Natural killer cell treated with Interleukin-12 subunit alpha and Interleukin-12 subunit beta and Interleukin-15 and Interleukin-18, amount 100 ng/mL, for 72 hours (primary cell): ENCODE measurements at regions not wholly inside any gene's neighbourhood (a gene's known extent, or its start where the extent isn't known, plus 50 kb on each side); places are given as distances from the start of the nearest gene placed in this dataset.
A peak's percentile ranks its signal among the peaks of the same experiment; 100 is the strongest.

Experiments used
- ATAC-seq, 2 donors: fragments of 150-1000 bp; cut with Tn5 transposase in 1 of 2; sonication (Bioruptor Pico), chemical (Tn5 transposase) in 1 of 2; 2 replicates each; pipeline ENCODE4 v1.10.0; 2021
- DNase-seq: peaks from one replicate; pipeline ENCODE4 v3.0.0; 2022; ENCODE audit warnings: low spot score
- H3K27ac Mint-ChIP-seq, 2 donors: 1 replicate in 1 of 2; 2 replicates in 1 of 2; pipeline ENCODE4 v1.8.0; 2022; ENCODE audit warnings: mixed read lengths in 2 of 2, mild to moderate bottlenecking in 1 of 2, moderate library complexity in 1 of 2
- H3K27me3 Mint-ChIP-seq, 2 donors: 1 replicate in 1 of 2; 2 replicates in 1 of 2; pipeline ENCODE4 v1.8.0; 2022; ENCODE audit warnings: mixed read lengths in 2 of 2
- H3K36me3 Mint-ChIP-seq: one replicate; pipeline ENCODE4 v1.8.0; 2022; ENCODE audit warnings: mixed read lengths
- H3K4me1 Mint-ChIP-seq, 2 donors: 1 replicate in 1 of 2; 2 replicates in 1 of 2; pipeline ENCODE4 v1.8.0; 2022; ENCODE audit warnings: low read depth in 2 of 2, mixed read lengths in 2 of 2, mild to moderate bottlenecking in 1 of 2
- H3K4me3 Mint-ChIP-seq: one replicate; pipeline ENCODE4 v1.8.0; 2022; ENCODE audit warnings: mixed read lengths
- H3K9me3 Mint-ChIP-seq: 2 replicates; pipeline ENCODE4 v1.8.0; 2022; ENCODE audit warnings: mixed read lengths

- peaks cover 6 to 7% of the 10 kb centered on the region in 2 donors for H3K27me3 Mint-ChIP-seq
- H3K27ac Mint-ChIP-seq: no peak overlapping the region
- H3K36me3 Mint-ChIP-seq: no peaks in the 10 kb centered on the region
- no peak for DNase-seq
- H3K4me1 Mint-ChIP-seq: no peaks in the 10 kb centered on the region
- ATAC-seq: no peak
- H3K4me3 Mint-ChIP-seq: no peak overlapping the region
- H3K9me3 Mint-ChIP-seq: no peaks in the 10 kb centered on the region
Observed at GRCh38 chr2:61713457-61713856, 140.4 kb downstream of the FAM161A start.

GRCh38 chr2:61712060-61712459 lies 141.8 kb downstream of the FAM161A start:
- Mint-ChIP-seq H3K4me3 (no peak overlapping the region), H3K36me3 (no peaks in the 10 kb centered on the region), H3K27ac (no peak overlapping the region), H3K4me1 (no peaks in the 10 kb centered on the region), H3K27me3 (peaks cover 6 to 7% of the 10 kb centered on the region in 2 donors), H3K9me3 (no peaks in the 10 kb centered on the region)
- ATAC-seq (no peak), DNase-seq (no peak)

- no peak for DNase-seq
Observed at GRCh38 chr2:61710711-61711110, 143.1 kb downstream of the FAM161A start.

GRCh38 chr2:61707984-61708852 lies 145.6 kb downstream of the FAM161A start:
- Mint-ChIP-seq H3K36me3 (no peaks in the 10 kb centered on the region), H3K27me3 (peaks cover 6 to 7% of the 10 kb centered on the region in 2 donors), H3K4me3 (no peak overlapping the region), H3K9me3 (no peaks in the 10 kb centered on the region), H3K4me1 (no peaks in the 10 kb centered on the region), H3K27ac (no peak overlapping the region)
- DNase-seq (no peak), ATAC-seq (peak in 1 of 2 donors; percentile 76)

More at GRCh38 chr2:61710711-61711110, 143.1 kb downstream of the FAM161A start:
- Mint-ChIP-seq H3K4me1 (no peaks in the 10 kb centered on the region), H3K27ac (no peak overlapping the region), H3K36me3 (no peaks in the 10 kb centered on the region), H3K9me3 (no peaks in the 10 kb centered on the region), H3K4me3 (no peak overlapping the region), H3K27me3 (peaks cover 6 to 7% of the 10 kb centered on the region in 2 donors)
- ATAC-seq: no peak

DNA sequence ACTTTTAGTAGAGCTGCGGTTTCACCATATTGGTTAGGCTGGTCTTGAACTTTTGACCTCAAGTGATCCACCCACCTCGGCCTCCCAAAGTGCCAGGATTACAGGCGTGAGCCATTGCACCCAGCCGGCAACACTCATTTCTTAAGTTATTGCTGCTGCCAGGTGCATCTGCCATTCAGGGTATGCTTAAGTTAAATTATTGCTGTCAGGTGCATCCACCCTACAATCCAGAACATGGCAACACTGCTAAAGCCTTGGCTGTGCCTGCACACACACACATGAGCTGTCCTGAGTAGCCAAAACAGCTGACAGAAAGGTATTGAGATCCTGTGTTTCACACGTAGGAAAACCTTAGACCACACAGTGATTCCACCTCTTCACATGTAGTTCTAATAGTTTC lies 148.2 kb downstream of the FAM161A start:
- H3K36me3 Mint-ChIP-seq: no peaks in the 10 kb centered on the region
- no peaks in the 10 kb centered on the region for H3K4me1 Mint-ChIP-seq

GRCh38 chr2:61704364-61704763 lies 149.5 kb downstream of the FAM161A start:
- H3K4me1 Mint-ChIP-seq: no peaks in the 10 kb centered on the region

More for the DNA sequence above, 148.2 kb downstream of the FAM161A start:
- Mint-ChIP-seq H3K9me3 (no peaks in the 10 kb centered on the region), H3K27me3 (peaks cover 6 to 7% of the 10 kb centered on the region in 2 donors), H3K27ac (no peak overlapping the region), H3K4me3 (no peak overlapping the region)
- DNase-seq: no peak
- ATAC-seq: no peak

GRCh38 chr2:61702088-61702467 lies 151.8 kb downstream of the FAM161A start:
- H3K4me1 Mint-ChIP-seq: no peaks in the 10 kb centered on the region
- no peak overlapping the region for H3K27ac Mint-ChIP-seq
- H3K27me3 Mint-ChIP-seq: no peaks in the 10 kb centered on the region
- no peak for DNase-seq
- no peaks in the 10 kb centered on the region for H3K36me3 Mint-ChIP-seq
- no peak overlapping the region for H3K4me3 Mint-ChIP-seq
- no peaks in the 10 kb centered on the region for H3K9me3 Mint-ChIP-seq
- ATAC-seq: no peak

More at GRCh38 chr2:61704364-61704763, 149.5 kb downstream of the FAM161A start:
- peaks cover 2 to 3% of the 10 kb centered on the region in 2 donors for H3K27me3 Mint-ChIP-seq
- H3K4me3 Mint-ChIP-seq: no peak overlapping the region
- ATAC-seq (no peak), DNase-seq (no peak)
- H3K27ac Mint-ChIP-seq: no peak overlapping the region
- H3K36me3 Mint-ChIP-seq: no peaks in the 10 kb centered on the region
- H3K9me3 Mint-ChIP-seq: no peaks in the 10 kb centered on the region

GRCh38 chr2:61700464-61700863 lies 153.4 kb downstream of the FAM161A start:
- Mint-ChIP-seq H3K4me3 (no peak overlapping the region), H3K27me3 (no peaks in the 10 kb centered on the region), H3K36me3 (no peaks in the 10 kb centered on the region), H3K9me3 (no peaks in the 10 kb centered on the region), H3K27ac (no peak overlapping the region), H3K4me1 (no peaks in the 10 kb centered on the region)
- DNase-seq (no peak), ATAC-seq (no peak)

DNA sequence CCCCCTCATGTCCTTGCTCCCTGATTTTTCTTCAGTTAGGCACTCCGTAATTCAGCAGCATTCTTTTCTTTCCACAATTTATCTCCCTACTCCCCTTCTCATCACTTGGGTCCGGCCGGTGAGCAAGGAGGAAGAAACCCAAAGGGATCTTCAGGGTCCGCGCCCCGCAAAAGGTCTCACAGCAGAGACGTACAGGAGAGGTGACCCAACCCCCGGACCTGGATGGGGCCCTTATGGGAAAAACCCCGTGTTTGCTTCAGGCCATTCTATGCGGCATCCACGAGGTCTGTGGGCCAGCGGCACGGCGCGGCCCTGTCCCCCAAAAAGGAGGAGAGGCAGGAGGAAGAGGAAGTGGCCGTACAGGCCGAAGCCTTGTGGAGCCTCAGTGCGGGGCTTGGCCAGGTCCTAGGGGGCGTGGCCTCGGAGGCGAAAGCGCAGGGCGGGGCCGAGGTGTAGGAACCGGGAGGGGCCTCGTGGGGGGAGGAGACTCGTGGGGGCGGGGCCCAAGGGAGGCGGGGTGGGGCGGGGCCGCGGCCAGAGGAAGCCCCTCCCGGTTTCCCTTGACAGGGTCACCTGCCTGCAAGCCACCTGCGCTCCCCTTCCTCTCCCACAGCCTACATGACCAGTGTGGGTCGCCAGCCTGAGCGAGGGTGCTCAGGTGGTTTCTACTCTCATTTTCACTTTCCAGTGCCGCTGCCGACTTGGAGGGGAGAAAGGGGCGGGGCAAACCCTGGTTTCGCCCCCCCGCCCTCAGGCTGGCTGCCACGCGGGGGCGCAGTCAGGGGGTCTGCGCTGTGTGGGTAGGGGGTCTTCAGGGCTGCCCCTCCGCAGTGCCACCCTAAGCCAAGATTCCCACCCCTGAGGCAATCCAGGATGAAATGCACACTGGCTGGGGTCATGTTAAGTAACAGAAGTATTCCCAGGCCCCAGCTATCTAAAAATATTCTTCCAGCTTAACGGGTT lies 156.4 kb upstream of the XPO1 start:
- Mint-ChIP-seq H3K27ac (peak overlapping the region; percentile 55 to 90), H3K9me3 (no peaks in the 10 kb centered on the region), H3K27me3 (no peaks in the 10 kb centered on the region), H3K36me3 (no peaks in the 10 kb centered on the region), H3K4me1 (peaks cover 6 to 8% of the 10 kb centered on the region in 2 donors), H3K4me3 (peak overlapping the region; percentile 78)
- peak; percentile 100 for ATAC-seq
- peak; percentile 94 for DNase-seq

- H3K27me3 Mint-ChIP-seq: no peaks in the 10 kb centered on the region
- H3K4me1 Mint-ChIP-seq: peaks cover 8 to 9% of the 10 kb centered on the region in 2 donors
- ATAC-seq (no peak), DNase-seq (no peak)
- H3K9me3 Mint-ChIP-seq: no peaks in the 10 kb centered on the region
- H3K27ac Mint-ChIP-seq: peak overlapping the region; percentile 55 to 90
- H3K4me3 Mint-ChIP-seq: peak overlapping the region; percentile 78
- no peaks in the 10 kb centered on the region for H3K36me3 Mint-ChIP-seq
Observed at GRCh38 chr2:61693744-61694143, 155.6 kb upstream of the XPO1 start.

DNA sequence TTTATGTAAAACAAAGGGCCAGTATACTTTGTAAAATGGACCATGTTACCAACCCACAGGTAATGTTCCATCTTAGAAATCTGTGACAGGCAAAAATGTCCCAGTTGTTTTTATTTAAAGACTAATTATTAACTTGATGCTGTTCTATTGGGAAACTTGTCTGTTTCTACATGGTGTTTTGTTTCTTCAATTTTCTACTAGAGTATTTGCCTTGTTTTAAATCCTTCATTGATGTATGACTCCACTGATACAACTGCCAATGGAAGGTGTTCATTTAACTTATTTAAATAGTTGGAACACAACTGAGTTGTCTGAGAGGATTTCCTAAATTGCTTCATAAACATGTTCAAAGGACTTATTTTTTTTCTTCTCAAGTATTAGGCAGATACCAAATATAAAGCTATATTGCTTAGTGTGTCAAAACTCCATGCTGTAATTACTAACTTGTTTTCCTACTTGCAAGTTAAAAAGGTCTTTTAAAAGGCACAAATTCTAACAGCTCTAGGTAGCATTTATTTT lies 152.0 kb upstream of the XPO1 start:
- ATAC-seq (no peak), DNase-seq (no peak)
- H3K36me3 Mint-ChIP-seq: no peaks in the 10 kb centered on the region
- H3K27ac Mint-ChIP-seq: no peak overlapping the region
- no peaks in the 10 kb centered on the region for H3K27me3 Mint-ChIP-seq
- H3K4me3 Mint-ChIP-seq: no peak overlapping the region
- peaks cover 8 to 9% of the 10 kb centered on the region in 2 donors for H3K4me1 Mint-ChIP-seq
- no peaks in the 10 kb centered on the region for H3K9me3 Mint-ChIP-seq

DNA sequence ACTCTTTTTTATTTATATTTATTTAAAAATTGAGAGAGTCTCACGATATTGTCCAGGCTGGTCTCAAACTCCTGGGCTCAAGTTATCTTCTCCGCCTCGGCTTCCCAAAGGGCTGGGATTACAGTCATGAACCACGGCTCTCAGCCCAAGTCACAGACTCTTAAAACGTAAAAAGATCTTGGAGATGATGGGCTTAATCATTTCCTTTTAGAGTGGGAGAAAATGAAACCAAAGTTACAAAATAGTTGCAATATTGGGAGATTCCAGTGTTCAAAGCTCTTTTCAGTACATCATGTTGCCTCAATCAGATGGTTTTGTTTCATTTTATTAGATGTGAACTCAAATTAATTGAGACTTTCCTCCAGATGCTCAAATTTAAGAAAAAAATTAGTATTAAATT lies 151.4 kb upstream of the XPO1 start:
- no peaks in the 10 kb centered on the region for H3K27me3 Mint-ChIP-seq
- DNase-seq (no peak), ATAC-seq (no peak)
- H3K4me1 Mint-ChIP-seq: peaks cover 8 to 9% of the 10 kb centered on the region in 2 donors
- no peak overlapping the region for H3K4me3 Mint-ChIP-seq
- H3K9me3 Mint-ChIP-seq: no peaks in the 10 kb centered on the region
- peak overlapping the region in 1 of 2 donors; percentile 73 for H3K27ac Mint-ChIP-seq
- no peaks in the 10 kb centered on the region for H3K36me3 Mint-ChIP-seq

- peak; percentile 28 to 31 for ATAC-seq
- Mint-ChIP-seq H3K4me1 (peaks cover under 1 to 3% of the 10 kb centered on the region in 2 donors), H3K27me3 (no peaks in the 10 kb centered on the region), H3K27ac (no peak overlapping the region), H3K9me3 (no peaks in the 10 kb centered on the region), H3K4me3 (no peak overlapping the region), H3K36me3 (no peaks in the 10 kb centered on the region)
- DNase-seq: no peak
Observed at GRCh38 chr2:61688369-61689334, 150.5 kb upstream of the XPO1 start.
